ENCODE measurements at regions not wholly inside any gene's neighbourhood (a gene's known extent, or its start where the extent isn't known, plus 50 kb on each side); places are given as distances from the start of the nearest gene placed in this dataset.
A peak's percentile ranks its signal among the peaks of the same experiment; 100 is the strongest.

- Histone ChIP-seq H3K27me3 (ENCODE audit: control insufficient read depth in 3 of 3, insufficient read depth in 3 of 3, low read depth in 1 of 3, low read length in 3 of 3) (no peaks in the 10 kb centered on the region), H3K4me3 (ENCODE audit: low read length in 2 of 2) (no peak overlapping the region), H4K91ac (ENCODE audit: low read depth, low read length, poor library complexity) (no peak overlapping the region), H3K9ac (ENCODE audit: low read depth, low read length, poor library complexity) (no peak overlapping the region), H2BK12ac (ENCODE audit: low read length) (no peak overlapping the region), H2BK5ac (ENCODE audit: low read length) (no peak overlapping the region), H3K79me1 (ENCODE audit: low read depth, low read length) (no peaks in the 10 kb centered on the region), H3K4me2 (ENCODE audit: insufficient read depth, low read length, poor library complexity, severe bottlenecking) (no peak overlapping the region), H3K36me3 (replicated peaks in 1 of 2; ENCODE audit: control insufficient read depth in 2 of 2, insufficient read depth in 2 of 2, low read length in 2 of 2) (no peaks in the 10 kb centered on the region), H2BK15ac (ENCODE audit: low read length) (no peak overlapping the region), H3K9me3 (replicated peaks in 1 of 2; ENCODE audit: control insufficient read depth in 2 of 2, insufficient read depth in 1 of 2, low read depth in 1 of 2, low read length in 2 of 2) (no peaks in the 10 kb centered on the region), H3K18ac (ENCODE audit: low read length) (no peak overlapping the region), H3K4me1 (ENCODE audit: control insufficient read depth in 2 of 2, insufficient read depth in 1 of 2, low read depth in 1 of 2, low read length in 2 of 2) (peaks cover 0 to 6% of the 10 kb centered on the region in 2 donors), H2AK5ac (ENCODE audit: low read depth, low read length) (no peak overlapping the region), H4K8ac (ENCODE audit: low read depth, low read length) (no peak overlapping the region), H3K23ac (ENCODE audit: low read depth, low read length, poor library complexity) (no peak overlapping the region), H2AFZ (ENCODE audit: low read length) (no peak overlapping the region), H3K4ac (ENCODE audit: low read length) (no peak overlapping the region), H3K14ac (ENCODE audit: low read length) (no peak overlapping the region), H3K27ac (replicated peaks; ENCODE audit: low read length) (no peak overlapping the region), H2BK120ac (ENCODE audit: low read depth, low read length) (no peak overlapping the region)
- DNase-seq (ENCODE audit: low spot score) = peak; percentile 11
- WGBS, 2 donors (ENCODE audit: extremely low coverage in 2 of 2, insufficient read length in 2 of 2, insufficient replicate concordance in 1 of 2) = no CpG with 5 or more reads among the region's 1 CpG
These were observed 496.5 kb downstream of the VRK1 start for GRCh38 chr14:97293659-97294058.

DNA sequence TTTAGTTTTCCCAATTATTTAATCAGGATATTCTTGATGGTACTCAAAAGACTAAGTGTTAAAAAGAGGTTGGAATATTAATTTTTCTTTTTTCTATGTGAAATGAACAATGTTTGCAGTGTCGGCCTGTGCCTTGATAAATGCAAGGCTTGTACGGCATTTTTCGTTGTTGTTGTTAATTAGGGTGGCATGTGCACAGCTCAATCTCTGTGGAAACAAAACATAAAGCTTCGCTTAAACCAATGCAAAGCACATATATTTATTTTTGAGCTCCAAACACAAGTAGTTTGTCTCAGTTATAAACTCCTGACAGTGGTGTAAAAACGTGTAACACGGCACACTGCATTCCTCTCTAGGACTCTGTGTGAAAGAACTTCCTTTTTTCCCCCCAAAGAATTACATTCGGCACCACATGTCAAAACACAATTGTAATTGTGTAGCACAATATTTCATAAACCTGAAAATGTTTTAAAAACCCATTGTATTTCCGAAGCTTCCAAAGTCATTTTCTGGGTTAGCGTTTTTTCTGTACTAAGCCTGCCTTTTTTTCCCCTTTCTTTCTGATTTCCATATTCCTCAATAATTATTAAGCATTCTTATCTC lies 498.0 kb downstream of the VRK1 start:
- Histone ChIP-seq H2AFZ (ENCODE audit: low read length) (no peak overlapping the region), H2BK5ac (ENCODE audit: low read length) (no peak overlapping the region), H4K8ac (ENCODE audit: low read depth, low read length) (no peak overlapping the region), H3K9me3 (replicated peaks in 1 of 2; ENCODE audit: control insufficient read depth in 2 of 2, insufficient read depth in 1 of 2, low read depth in 1 of 2, low read length in 2 of 2) (no peaks in the 10 kb centered on the region), H3K9ac (ENCODE audit: low read depth, low read length, poor library complexity) (no peak overlapping the region), H3K14ac (ENCODE audit: low read length) (no peak overlapping the region), H2BK120ac (ENCODE audit: low read depth, low read length) (no peak overlapping the region), H3K27me3 (ENCODE audit: control insufficient read depth in 3 of 3, insufficient read depth in 3 of 3, low read depth in 1 of 3, low read length in 3 of 3) (peaks cover 0 to 12% (median 0%) of the 10 kb centered on the region in 3 experiments), H3K27ac (replicated peaks; ENCODE audit: low read length) (no peak overlapping the region), H3K4ac (ENCODE audit: low read length) (no peak overlapping the region), H2AK5ac (ENCODE audit: low read depth, low read length) (no peak overlapping the region), H3K79me1 (ENCODE audit: low read depth, low read length) (no peaks in the 10 kb centered on the region), H3K4me1 (ENCODE audit: control insufficient read depth in 2 of 2, insufficient read depth in 1 of 2, low read depth in 1 of 2, low read length in 2 of 2) (peaks cover 0 to 6% of the 10 kb centered on the region in 2 donors), H2BK12ac (ENCODE audit: low read length) (no peak overlapping the region), H4K91ac (ENCODE audit: low read depth, low read length, poor library complexity) (no peak overlapping the region), H2BK15ac (ENCODE audit: low read length) (no peak overlapping the region), H3K18ac (ENCODE audit: low read length) (no peak overlapping the region), H3K4me2 (ENCODE audit: insufficient read depth, low read length, poor library complexity, severe bottlenecking) (no peak overlapping the region), H3K4me3 (ENCODE audit: low read length in 2 of 2) (no peak overlapping the region), H3K36me3 (replicated peaks in 1 of 2; ENCODE audit: control insufficient read depth in 2 of 2, insufficient read depth in 2 of 2, low read length in 2 of 2) (no peaks in the 10 kb centered on the region), H3K23ac (ENCODE audit: low read depth, low read length, poor library complexity) (no peak overlapping the region)
- no CpG with 5 or more reads among the region's 9 CpGs for WGBS, 2 donors (ENCODE audit: extremely low coverage in 2 of 2, insufficient read length in 2 of 2, insufficient replicate concordance in 1 of 2)
- no peak for DNase-seq (ENCODE audit: low spot score)

GRCh38 chr14:97296176-97296575 lies 499.0 kb downstream of the VRK1 start:
- Histone ChIP-seq H3K27me3 (ENCODE audit: control insufficient read depth in 3 of 3, insufficient read depth in 3 of 3, low read depth in 1 of 3, low read length in 3 of 3) (peaks cover 0 to 14% (median 0%) of the 10 kb centered on the region in 3 experiments), H3K9ac (ENCODE audit: low read depth, low read length, poor library complexity) (no peak overlapping the region), H4K8ac (ENCODE audit: low read depth, low read length) (no peak overlapping the region), H3K79me1 (ENCODE audit: low read depth, low read length) (no peaks in the 10 kb centered on the region), H3K4ac (ENCODE audit: low read length) (no peak overlapping the region), H3K18ac (ENCODE audit: low read length) (no peak overlapping the region), H2AFZ (ENCODE audit: low read length) (no peak overlapping the region), H2BK120ac (ENCODE audit: low read depth, low read length) (no peak overlapping the region), H4K91ac (ENCODE audit: low read depth, low read length, poor library complexity) (no peak overlapping the region), H3K9me3 (replicated peaks in 1 of 2; ENCODE audit: control insufficient read depth in 2 of 2, insufficient read depth in 1 of 2, low read depth in 1 of 2, low read length in 2 of 2) (no peaks in the 10 kb centered on the region), H3K4me2 (ENCODE audit: insufficient read depth, low read length, poor library complexity, severe bottlenecking) (no peak overlapping the region), H2BK5ac (ENCODE audit: low read length) (no peak overlapping the region), H3K4me1 (ENCODE audit: control insufficient read depth in 2 of 2, insufficient read depth in 1 of 2, low read depth in 1 of 2, low read length in 2 of 2) (peaks cover 0 to 6% of the 10 kb centered on the region in 2 donors), H3K23ac (ENCODE audit: low read depth, low read length, poor library complexity) (no peak overlapping the region), H2AK5ac (ENCODE audit: low read depth, low read length) (no peak overlapping the region), H3K14ac (ENCODE audit: low read length) (no peak overlapping the region), H3K4me3 (ENCODE audit: low read length in 2 of 2) (no peak overlapping the region), H3K36me3 (replicated peaks in 1 of 2; ENCODE audit: control insufficient read depth in 2 of 2, insufficient read depth in 2 of 2, low read length in 2 of 2) (no peaks in the 10 kb centered on the region), H2BK12ac (ENCODE audit: low read length) (no peak overlapping the region), H2BK15ac (ENCODE audit: low read length) (no peak overlapping the region), H3K27ac (replicated peaks; ENCODE audit: low read length) (no peak overlapping the region)
- no CpG with 5 or more reads among the region's 1 CpG for WGBS, 2 donors (ENCODE audit: extremely low coverage in 2 of 2, insufficient read length in 2 of 2, insufficient replicate concordance in 1 of 2)
- no peak for DNase-seq (ENCODE audit: low spot score)

DNA sequence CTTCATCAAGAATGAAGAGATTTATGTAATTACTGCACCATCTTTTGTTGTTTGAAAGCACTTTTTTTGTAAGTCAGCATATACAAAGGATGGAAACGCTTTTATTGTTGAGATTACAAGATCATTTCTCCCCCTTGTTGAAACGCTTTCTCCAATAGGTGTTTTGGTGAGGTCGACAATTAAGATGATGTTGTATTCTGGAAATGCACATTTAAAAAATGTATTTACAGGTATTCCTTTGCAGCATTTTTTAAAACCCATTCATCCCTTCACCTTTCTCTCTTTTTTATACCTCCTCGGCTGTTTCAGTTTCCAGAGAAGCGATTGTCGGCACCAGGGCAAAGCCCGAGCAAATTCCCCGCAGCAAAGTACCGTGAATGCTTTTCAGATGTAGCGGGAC lies 499.9 kb downstream of the VRK1 start:
- H3K79me1 ChIP-seq (ENCODE audit: low read depth, low read length) = no peaks in the 10 kb centered on the region
- no peak overlapping the region for H4K8ac ChIP-seq (ENCODE audit: low read depth, low read length)
- no peak overlapping the region for H3K23ac ChIP-seq (ENCODE audit: low read depth, low read length, poor library complexity)
- no peak overlapping the region for H3K9ac ChIP-seq (ENCODE audit: low read depth, low read length, poor library complexity)
- peaks cover 0 to 16% (median 0%) of the 10 kb centered on the region in 3 experiments for H3K27me3 ChIP-seq (ENCODE audit: control insufficient read depth in 3 of 3, insufficient read depth in 3 of 3, low read depth in 1 of 3, low read length in 3 of 3)
- H2AK5ac ChIP-seq (ENCODE audit: low read depth, low read length) = no peak overlapping the region
- no peak overlapping the region for H3K4ac ChIP-seq (ENCODE audit: low read length)
- H2BK15ac ChIP-seq (ENCODE audit: low read length) = no peak overlapping the region
- no peak overlapping the region for H4K91ac ChIP-seq (ENCODE audit: low read depth, low read length, poor library complexity)
- DNase-seq (ENCODE audit: low spot score) = no peak
- no peak overlapping the region for H3K27ac ChIP-seq (replicated peaks; ENCODE audit: low read length)
- peaks cover 0 to 6% of the 10 kb centered on the region in 2 donors for H3K4me1 ChIP-seq (ENCODE audit: control insufficient read depth in 2 of 2, insufficient read depth in 1 of 2, low read depth in 1 of 2, low read length in 2 of 2)
- H2AFZ ChIP-seq (ENCODE audit: low read length) = no peak overlapping the region
- no peak overlapping the region for H3K14ac ChIP-seq (ENCODE audit: low read length)
- no peak overlapping the region for H3K4me2 ChIP-seq (ENCODE audit: insufficient read depth, low read length, poor library complexity, severe bottlenecking)
- H2BK12ac ChIP-seq (ENCODE audit: low read length) = no peak overlapping the region
- no peak overlapping the region for H3K18ac ChIP-seq (ENCODE audit: low read length)
- no peak overlapping the region for H2BK5ac ChIP-seq (ENCODE audit: low read length)
- no CpG with 5 or more reads among the region's 10 CpGs for WGBS, 2 donors (ENCODE audit: extremely low coverage in 2 of 2, insufficient read length in 2 of 2, insufficient replicate concordance in 1 of 2)
- no peak overlapping the region for H3K4me3 ChIP-seq (ENCODE audit: low read length in 2 of 2)
- no peak overlapping the region for H2BK120ac ChIP-seq (ENCODE audit: low read depth, low read length)
- H3K9me3 ChIP-seq (replicated peaks in 1 of 2; ENCODE audit: control insufficient read depth in 2 of 2, insufficient read depth in 1 of 2, low read depth in 1 of 2, low read length in 2 of 2) = no peaks in the 10 kb centered on the region
- no peaks in the 10 kb centered on the region for H3K36me3 ChIP-seq (replicated peaks in 1 of 2; ENCODE audit: control insufficient read depth in 2 of 2, insufficient read depth in 2 of 2, low read length in 2 of 2)
